SK-N-SH (cell line): ENCODE measurements at regions not wholly inside any gene's neighbourhood (a gene's known extent, or its start where the extent isn't known, plus 50 kb on each side); places are given as distances from the start of the nearest gene placed in this dataset.

ENCODE experiments used
- JUND ChIP-seq: IDR thresholded peaks from 2 replicates; pipeline ENCODE4 v1.4.0; 2012
- POLR2AphosphoS5 ChIP-seq: IDR thresholded peaks from 2 replicates; pipeline ENCODE4 v1.6.1; 2012; ENCODE audit warnings: low read depth, low read length
- TAF1 ChIP-seq: IDR thresholded peaks from 2 replicates; pipeline ENCODE4 v1.6.1; 2012; ENCODE audit warnings: low read depth, mild to moderate bottlenecking, low read length, moderate library complexity, borderline replicate concordance
- TF ChIP-seq, protein P1 (sequence below): fragments of 200-600 bp; sonication (generic); IDR thresholded peaks from 2 replicates; pipeline ENCODE4 v1.6.1; 2017; ENCODE audit warnings: antibody characterized with exemption, mild to moderate bottlenecking, moderate library complexity
- TF ChIP-seq, protein P2 (sequence below): IDR thresholded peaks from 2 replicates; pipeline ENCODE4 v1.4.0; 2012; ENCODE audit warnings: low read depth
- TF ChIP-seq, protein P3 (sequence below): fragments of 150-350 bp; IDR thresholded peaks from 2 replicates; pipeline ENCODE4 v1.6.1; 2016; ENCODE audit warnings: mild to moderate bottlenecking, low read depth, low read length

DNA sequence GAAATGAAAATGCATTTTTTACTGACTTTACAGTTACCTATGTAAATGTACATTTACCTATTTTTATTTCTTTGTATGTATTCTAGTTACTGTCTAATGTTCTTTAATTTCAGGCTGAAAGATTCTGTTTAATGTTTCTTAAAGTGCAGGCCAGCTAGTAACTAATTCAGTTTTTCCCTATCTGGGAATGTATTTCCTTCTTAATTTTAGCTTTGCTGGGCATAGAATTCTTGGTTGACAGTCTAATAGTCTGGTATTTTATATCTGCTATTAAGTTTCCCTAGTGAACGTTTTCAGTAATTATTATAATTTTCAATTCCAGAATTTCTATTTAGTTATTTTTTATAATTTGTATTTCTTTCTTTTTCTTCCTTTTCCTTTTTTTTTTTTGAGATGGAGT is 186.0 kb upstream of the NOX3 start:
- TF ChIP-seq JUND (no peak), POLR2AphosphoS5 (no peak), TAF1 (no peak)
- TF ChIP-seq, protein P1, sequence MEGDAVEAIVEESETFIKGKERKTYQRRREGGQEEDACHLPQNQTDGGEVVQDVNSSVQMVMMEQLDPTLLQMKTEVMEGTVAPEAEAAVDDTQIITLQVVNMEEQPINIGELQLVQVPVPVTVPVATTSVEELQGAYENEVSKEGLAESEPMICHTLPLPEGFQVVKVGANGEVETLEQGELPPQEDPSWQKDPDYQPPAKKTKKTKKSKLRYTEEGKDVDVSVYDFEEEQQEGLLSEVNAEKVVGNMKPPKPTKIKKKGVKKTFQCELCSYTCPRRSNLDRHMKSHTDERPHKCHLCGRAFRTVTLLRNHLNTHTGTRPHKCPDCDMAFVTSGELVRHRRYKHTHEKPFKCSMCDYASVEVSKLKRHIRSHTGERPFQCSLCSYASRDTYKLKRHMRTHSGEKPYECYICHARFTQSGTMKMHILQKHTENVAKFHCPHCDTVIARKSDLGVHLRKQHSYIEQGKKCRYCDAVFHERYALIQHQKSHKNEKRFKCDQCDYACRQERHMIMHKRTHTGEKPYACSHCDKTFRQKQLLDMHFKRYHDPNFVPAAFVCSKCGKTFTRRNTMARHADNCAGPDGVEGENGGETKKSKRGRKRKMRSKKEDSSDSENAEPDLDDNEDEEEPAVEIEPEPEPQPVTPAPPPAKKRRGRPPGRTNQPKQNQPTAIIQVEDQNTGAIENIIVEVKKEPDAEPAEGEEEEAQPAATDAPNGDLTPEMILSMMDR: no peak
- TF ChIP-seq, protein P2, sequence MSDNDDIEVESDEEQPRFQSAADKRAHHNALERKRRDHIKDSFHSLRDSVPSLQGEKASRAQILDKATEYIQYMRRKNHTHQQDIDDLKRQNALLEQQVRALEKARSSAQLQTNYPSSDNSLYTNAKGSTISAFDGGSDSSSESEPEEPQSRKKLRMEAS: no peak
- TF ChIP-seq, protein P3, sequence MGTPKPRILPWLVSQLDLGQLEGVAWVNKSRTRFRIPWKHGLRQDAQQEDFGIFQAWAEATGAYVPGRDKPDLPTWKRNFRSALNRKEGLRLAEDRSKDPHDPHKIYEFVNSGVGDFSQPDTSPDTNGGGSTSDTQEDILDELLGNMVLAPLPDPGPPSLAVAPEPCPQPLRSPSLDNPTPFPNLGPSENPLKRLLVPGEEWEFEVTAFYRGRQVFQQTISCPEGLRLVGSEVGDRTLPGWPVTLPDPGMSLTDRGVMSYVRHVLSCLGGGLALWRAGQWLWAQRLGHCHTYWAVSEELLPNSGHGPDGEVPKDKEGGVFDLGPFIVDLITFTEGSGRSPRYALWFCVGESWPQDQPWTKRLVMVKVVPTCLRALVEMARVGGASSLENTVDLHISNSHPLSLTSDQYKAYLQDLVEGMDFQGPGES: no peak
